Activated naive CD4-positive, alpha-beta T cell treated with anti-CD3 and anti-CD28 coated beads, Interleukin-2, amount 50 U/mL, for 72 hours (primary cell): ENCODE measurements at regions not wholly inside any gene's neighbourhood (a gene's known extent, or its start where the extent isn't known, plus 50 kb on each side); places are given as distances from the start of the nearest gene placed in this dataset.

Experiments
- ATAC-seq, 2 donors: fragments of 150-1000 bp; cut with Tn5 transposase; 2 replicates each; pipeline ENCODE4 v1.10.0; 2021; ENCODE audit warnings: mild to moderate bottlenecking in 2 of 2, moderate library complexity in 2 of 2
- DNase-seq, 2 donors: peaks; one replicate each; pipeline ENCODE4 v3.0.0; 2021 to 2022; ENCODE audit warnings: low spot score in 2 of 2
- H3K27ac Mint-ChIP-seq, 2 donors: one replicate each; pipeline ENCODE4 v1.8.0; 2022; ENCODE audit warnings: mild to moderate bottlenecking in 2 of 2, mixed read lengths in 2 of 2
- H3K36me3 Mint-ChIP-seq, 2 donors: one replicate each; pipeline ENCODE4 v1.8.0; 2022; ENCODE audit warnings: mixed read lengths in 2 of 2
- H3K9me3 Mint-ChIP-seq, 2 donors: one replicate each; pipeline ENCODE4 v1.8.0; 2022; ENCODE audit warnings: mixed read lengths in 2 of 2

DNA sequence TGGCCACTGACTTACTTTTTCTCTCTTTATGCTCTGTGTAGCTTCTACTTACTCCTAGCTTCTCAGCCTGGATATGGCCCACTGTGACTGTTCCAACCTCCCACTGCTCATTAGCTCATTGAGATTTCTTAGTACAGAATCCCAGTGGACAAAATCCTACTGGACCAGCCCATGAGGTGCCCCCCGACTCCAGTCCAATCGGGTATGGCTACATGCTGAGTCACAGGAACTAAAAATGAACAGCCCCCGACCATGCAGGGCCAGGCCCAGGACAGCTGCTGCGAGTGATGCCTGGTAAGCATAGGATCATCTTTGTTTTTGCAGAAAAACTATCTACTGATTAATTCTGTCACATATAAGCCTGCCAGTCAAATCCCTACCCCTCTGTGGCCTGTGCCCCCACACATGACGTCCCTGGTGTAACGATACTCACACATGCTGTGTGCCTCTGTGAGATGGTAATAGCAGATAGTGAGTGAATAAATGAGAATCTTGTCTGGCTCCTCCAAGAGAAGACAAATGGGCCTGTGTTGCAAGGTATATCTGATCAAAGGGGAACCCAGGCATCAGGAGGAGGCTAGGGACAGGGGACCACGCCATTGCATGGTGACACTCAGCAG lies 85.9 kb upstream of the KLF7 start:
- Mint-ChIP-seq H3K27ac (no peak overlapping the region), H3K36me3 (no peaks in the 10 kb centered on the region), H3K9me3 (peaks cover 0 to 5% of the 10 kb centered on the region in 2 donors)
- DNase-seq (no peak), ATAC-seq (peak; percentile 35 to 59)

GRCh38 chr2:207252416-207252815 lies 86.7 kb upstream of the KLF7 start:
- DNase-seq (no peak), ATAC-seq (no peak)
- Mint-ChIP-seq H3K9me3 (peaks cover 0 to under 1% of the 10 kb centered on the region in 2 donors), H3K27ac (no peak overlapping the region), H3K36me3 (no peaks in the 10 kb centered on the region)

GRCh38 chr2:207252979-207253645 lies 87.4 kb upstream of the KLF7 start:
- Mint-ChIP-seq H3K36me3 (no peaks in the 10 kb centered on the region), H3K27ac (no peak overlapping the region), H3K9me3 (no peaks in the 10 kb centered on the region)
- DNase-seq (no peak), ATAC-seq (no peak)

DNA sequence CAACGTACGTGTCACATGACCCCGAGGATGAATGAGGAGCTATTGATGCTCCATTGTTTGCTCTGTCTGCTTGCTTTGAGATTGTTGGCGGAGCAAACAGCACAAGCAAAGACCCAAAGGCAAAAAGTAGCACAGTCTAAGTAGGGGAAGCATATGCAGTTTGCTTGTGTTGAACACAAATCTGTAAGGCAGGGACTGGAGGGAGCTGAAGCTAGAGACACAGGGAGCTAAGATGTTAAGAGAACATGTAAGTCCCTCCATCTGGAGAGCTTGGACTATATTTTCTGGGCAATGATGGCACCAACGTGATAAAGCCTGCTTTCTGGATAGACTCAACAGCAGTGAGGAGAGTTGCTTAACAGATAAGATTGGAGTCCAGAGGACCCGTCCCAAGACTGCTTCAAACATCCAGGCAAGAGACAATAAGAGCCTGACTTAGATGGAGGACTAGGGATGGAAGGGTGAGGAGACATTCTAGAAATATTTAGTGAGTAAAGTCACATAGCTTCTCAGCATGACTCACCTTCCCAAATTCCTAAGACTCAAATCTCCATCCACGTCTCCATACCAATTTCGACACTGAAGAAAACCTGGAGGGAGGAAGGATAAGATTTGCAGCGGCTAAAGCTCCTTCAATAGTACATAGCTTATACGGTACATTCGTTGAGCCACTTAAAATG lies 88.1 kb upstream of the KLF7 start:
- no peak for DNase-seq
- ATAC-seq: no peak
- H3K27ac Mint-ChIP-seq: no peak overlapping the region
- H3K36me3 Mint-ChIP-seq: no peaks in the 10 kb centered on the region
- H3K9me3 Mint-ChIP-seq: no peaks in the 10 kb centered on the region

GRCh38 chr2:207254591-207255464 lies 89.1 kb upstream of the KLF7 start:
- Mint-ChIP-seq H3K27ac (no peak overlapping the region), H3K9me3 (no peaks in the 10 kb centered on the region), H3K36me3 (no peaks in the 10 kb centered on the region)
- ATAC-seq (peak; percentile 21 to 22), DNase-seq (no peak)

GRCh38 chr2:207255565-207256470 lies 90.1 kb upstream of the KLF7 start:
- DNase-seq: no peak
- no peak for ATAC-seq
- Mint-ChIP-seq H3K9me3 (no peaks in the 10 kb centered on the region), H3K36me3 (no peaks in the 10 kb centered on the region), H3K27ac (no peak overlapping the region)

- H3K36me3 Mint-ChIP-seq: no peaks in the 10 kb centered on the region
- H3K9me3 Mint-ChIP-seq: no peaks in the 10 kb centered on the region
- H3K27ac Mint-ChIP-seq: no peak overlapping the region
- ATAC-seq: no peak
- DNase-seq: no peak
These were observed 90.9 kb upstream of the KLF7 start for GRCh38 chr2:207256476-207257207.

DNA sequence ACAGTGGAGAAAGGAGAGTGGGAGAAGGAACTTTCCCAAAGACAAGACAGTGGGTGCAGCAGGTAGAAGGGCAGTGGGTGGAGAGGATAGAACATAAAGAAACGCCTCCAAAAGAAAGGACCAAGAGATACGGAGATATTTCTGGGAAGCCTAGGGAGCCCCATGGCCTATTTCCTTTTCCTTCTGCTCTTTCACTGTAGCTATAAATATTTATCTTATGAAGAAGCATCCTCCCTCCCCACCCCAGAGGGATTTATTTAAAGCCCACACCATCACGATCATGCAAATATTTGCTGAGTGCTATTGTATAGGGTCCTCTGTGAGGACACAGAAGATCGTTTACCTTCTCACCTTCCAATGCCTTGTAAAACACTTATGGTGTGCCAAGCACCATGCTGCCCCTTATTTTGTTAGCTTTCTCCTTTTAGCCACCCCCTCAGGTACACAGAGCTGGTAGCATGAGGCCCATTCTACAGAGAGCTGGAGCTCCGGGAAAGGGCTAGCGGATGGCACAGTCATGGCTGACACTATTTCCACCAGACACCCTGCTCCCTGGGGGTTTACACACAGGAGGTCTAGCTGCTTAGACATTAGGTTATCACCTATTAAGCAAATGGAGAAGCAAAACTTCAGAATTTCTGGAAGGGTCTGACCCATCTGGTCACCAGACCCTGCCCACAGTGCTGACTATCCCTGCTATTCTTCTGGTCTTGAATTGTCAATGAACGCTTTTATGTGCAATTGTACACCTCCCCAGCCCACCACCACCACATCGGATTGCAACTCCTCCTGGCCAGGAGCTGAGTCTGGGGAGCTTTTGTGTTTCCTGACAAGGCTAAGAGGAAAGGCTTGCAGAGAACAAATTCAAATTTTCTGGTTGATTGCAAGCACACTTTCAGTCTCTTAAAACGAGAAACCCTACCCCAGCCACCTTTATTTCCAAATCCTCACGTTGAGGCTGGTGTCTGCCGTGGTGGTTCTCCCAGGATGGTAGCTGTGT lies 91.8 kb upstream of the KLF7 start:
- no peak for ATAC-seq
- no peak overlapping the region for H3K27ac Mint-ChIP-seq
- H3K36me3 Mint-ChIP-seq: no peaks in the 10 kb centered on the region
- DNase-seq: no peak
- H3K9me3 Mint-ChIP-seq: no peaks in the 10 kb centered on the region

DNA sequence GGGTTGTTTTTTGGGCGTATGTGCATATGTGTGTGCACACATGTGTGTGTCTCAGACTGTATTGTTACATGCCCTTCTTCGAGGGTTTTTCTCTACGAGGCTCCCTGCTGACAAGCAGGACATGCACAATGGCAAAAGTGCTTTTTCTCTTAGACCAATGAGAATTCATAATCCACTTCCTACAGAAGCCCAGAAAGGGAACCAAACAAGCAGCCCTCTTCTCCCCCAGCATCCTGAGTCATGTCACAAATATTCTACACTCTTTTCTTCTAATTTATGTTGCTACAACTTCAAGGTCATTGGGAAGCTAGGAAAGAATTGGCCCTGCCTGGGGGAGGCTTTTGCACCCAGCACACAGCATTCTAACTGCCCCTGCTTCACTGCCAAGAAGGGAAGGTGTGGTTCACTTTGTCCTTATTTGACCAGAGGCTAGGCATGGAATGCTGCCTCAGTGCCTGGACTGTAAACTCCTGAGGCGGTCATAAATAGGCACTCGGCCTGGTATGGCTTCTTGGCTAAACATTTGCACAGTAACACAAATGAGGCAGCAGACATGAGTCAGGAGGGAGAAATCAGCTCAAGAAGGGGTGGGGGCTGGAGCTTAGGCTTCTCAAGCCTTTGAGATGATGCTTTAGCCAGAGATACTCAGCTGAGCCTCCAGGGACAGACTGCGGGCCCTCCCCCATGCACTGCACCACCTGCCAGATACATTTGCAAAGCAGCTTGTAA lies 92.7 kb upstream of the KLF7 start:
- ATAC-seq: no peak
- no peaks in the 10 kb centered on the region for H3K36me3 Mint-ChIP-seq

GRCh38 chr2:207260021-207260420 lies 94.3 kb upstream of the KLF7 start:
- no peak for ATAC-seq
- peaks cover 0 to under 1% of the 10 kb centered on the region in 2 donors for H3K36me3 Mint-ChIP-seq
- H3K9me3 Mint-ChIP-seq: peaks cover 0 to 9% of the 10 kb centered on the region in 2 donors
- no peak overlapping the region for H3K27ac Mint-ChIP-seq
- no peak for DNase-seq

More for the DNA sequence above, 92.7 kb upstream of the KLF7 start:
- Mint-ChIP-seq H3K27ac (no peak overlapping the region), H3K9me3 (peaks cover 0 to 6% of the 10 kb centered on the region in 2 donors)
- DNase-seq: no peak

GRCh38 chr2:207260947-207261346 lies 95.2 kb upstream of the KLF7 start:
- Mint-ChIP-seq H3K9me3 (peaks cover 3 to 16% of the 10 kb centered on the region in 2 donors), H3K27ac (no peak overlapping the region), H3K36me3 (peaks cover 0 to 7% of the 10 kb centered on the region in 2 donors)
- no peak for ATAC-seq
- no peak for DNase-seq

- peaks cover 3 to 16% of the 10 kb centered on the region in 2 donors for H3K9me3 Mint-ChIP-seq
- H3K27ac Mint-ChIP-seq: no peak overlapping the region
- no peak for DNase-seq
- no peak for ATAC-seq
- peaks cover 0 to 7% of the 10 kb centered on the region in 2 donors for H3K36me3 Mint-ChIP-seq
These were observed 98.6 kb upstream of the KLF7 start for GRCh38 chr2:207264310-207264709.

- DNase-seq (no peak), ATAC-seq (no peak)
- peaks cover 3 to 16% of the 10 kb centered on the region in 2 donors for H3K9me3 Mint-ChIP-seq
- H3K36me3 Mint-ChIP-seq: peaks cover 0 to 7% of the 10 kb centered on the region in 2 donors
- H3K27ac Mint-ChIP-seq: no peak overlapping the region
These were observed 99.6 kb upstream of the KLF7 start for GRCh38 chr2:207265332-207265731.

DNA sequence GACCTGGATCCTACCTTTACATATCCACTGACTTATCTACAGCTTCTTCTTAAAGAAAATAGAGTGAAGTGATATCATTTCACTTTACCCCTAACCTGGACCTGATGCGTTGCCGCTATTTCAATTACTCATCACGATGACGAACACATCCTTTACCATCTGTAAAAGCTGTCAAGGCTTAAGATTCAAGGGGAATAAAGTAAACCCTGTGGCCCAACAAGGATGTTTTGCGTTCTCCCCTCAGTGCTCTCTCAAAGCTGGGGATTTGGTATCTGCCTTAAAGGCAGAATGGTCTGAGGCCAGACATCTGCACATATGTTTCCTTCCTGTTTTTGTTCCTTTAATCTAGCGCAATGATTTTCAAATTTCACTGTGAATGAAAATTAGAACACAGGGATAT lies 100.1 kb upstream of the KLF7 start:
- H3K27ac Mint-ChIP-seq: no peak overlapping the region
- DNase-seq: no peak
- H3K9me3 Mint-ChIP-seq: peaks cover 3 to 16% of the 10 kb centered on the region in 2 donors
- peaks cover 0 to 7% of the 10 kb centered on the region in 2 donors for H3K36me3 Mint-ChIP-seq
- peak in 1 of 2 donors; percentile 55 for ATAC-seq
